ENCODE measurements at regions not wholly inside any gene's neighbourhood (a gene's known extent, or its start where the extent isn't known, plus 50 kb on each side); places are given as distances from the start of the nearest gene placed in this dataset.

GRCh38 chr6:166014966-166015365 is 152.7 kb downstream of the TBXT start:
- POLR2A ChIA-PET = no interaction called here
- Histone ChIP-seq H3K79me2 (ENCODE audit: control insufficient read depth, insufficient read depth, low read length) (no peaks in the 10 kb centered on the region), H3K4me1 (ENCODE audit: control insufficient read depth, extremely low read depth, insufficient read depth, low read length) (no peaks in the 10 kb centered on the region), H3K27me3 (ENCODE audit: control insufficient read depth in 2 of 2, insufficient read depth in 2 of 2, low read length in 2 of 2) (no peaks in the 10 kb centered on the region), H3K27ac (ENCODE audit: insufficient read depth, low read depth, low read length) (no peak overlapping the region), H4K20me1 (replicated peaks; ENCODE audit: control insufficient read depth, extremely low read depth, insufficient read depth, low read length) (no peaks in the 10 kb centered on the region), H3K9me3 (replicated peaks; ENCODE audit: control insufficient read depth, insufficient read depth, low read length) (no peaks in the 10 kb centered on the region), H2AFZ (ENCODE audit: low read depth, low read length) (no peak overlapping the region), H3K9me1 (replicated peaks; ENCODE audit: control insufficient read depth, extremely low read depth, insufficient read depth, low read length) (no peaks in the 10 kb centered on the region), H3K36me3 (ENCODE audit: control insufficient read depth in 2 of 2, extremely low read depth in 1 of 2, insufficient read depth in 2 of 2, low read length in 2 of 2) (no peaks in the 10 kb centered on the region), H3K4me2 (ENCODE audit: insufficient read depth, low read length) (no peak overlapping the region), H3K4me3 (replicated peaks in 1 of 3; ENCODE audit: insufficient read depth in 1 of 3, low read depth in 1 of 3, low read length in 3 of 3) (no peak overlapping the region), H3K9ac (replicated peaks; ENCODE audit: extremely low read depth, insufficient read depth, low read length) (no peak overlapping the region)
- FAIRE-seq (no peak), DNase-seq (ENCODE audit: low read depth, low spot score) (no peak)
- no TSS peak for BruUV-seq (replicated peaks)
- CTCF ChIA-PET = no interaction called here
- intact Hi-C loops (cut with micrococcal nuclease) (no loop called here), dilution Hi-C loops (cut with MboI; ENCODE audit: extremely low pct_ligation_motif_present, low sequenced_read_pairs) (no loop called here)
- TF ChIP-seq FOS (IDR thresholded peaks at IDR 0.05; ENCODE audit: borderline replicate concordance, insufficient read depth, low read length) = no peak
- TF ChIP-seq GATA2 (IDR thresholded peaks at IDR 0.05; ENCODE audit: insufficient read depth, insufficient read length, low read depth, low read length) = no peak
- no peak for TF ChIP-seq EZH2 (IDR thresholded peaks at IDR 0.05; ENCODE audit: borderline replicate concordance, low read depth, low read length, severe bottlenecking)
- no peak for TF ChIP-seq MAX (IDR thresholded peaks at IDR 0.05; ENCODE audit: insufficient read depth, insufficient read length)
- TF ChIP-seq MYC (IDR thresholded peaks at IDR 0.05; ENCODE audit: low read depth, low read length) = no peak
- TF ChIP-seq JUN (IDR thresholded peaks at IDR 0.05; ENCODE audit: borderline replicate concordance, insufficient read depth, insufficient read length, low read depth) = no peak

GRCh38 chr6:166010136-166010960 is 157.3 kb downstream of the TBXT start:
- DNase-seq (ENCODE audit: low read depth, low spot score) (no peak), FAIRE-seq (no peak)
- Histone ChIP-seq H3K9ac (replicated peaks; ENCODE audit: extremely low read depth, insufficient read depth, low read length) (no peak overlapping the region), H3K79me2 (ENCODE audit: control insufficient read depth, insufficient read depth, low read length) (no peaks in the 10 kb centered on the region), H3K27me3 (ENCODE audit: control insufficient read depth in 2 of 2, insufficient read depth in 2 of 2, low read length in 2 of 2) (peaks cover 2 to 11% of the 10 kb centered on the region in 2 experiments), H3K4me1 (ENCODE audit: control insufficient read depth, extremely low read depth, insufficient read depth, low read length) (no peaks in the 10 kb centered on the region), H4K20me1 (replicated peaks; ENCODE audit: control insufficient read depth, extremely low read depth, insufficient read depth, low read length) (no peaks in the 10 kb centered on the region), H3K4me2 (ENCODE audit: insufficient read depth, low read length) (no peak overlapping the region), H3K9me3 (replicated peaks; ENCODE audit: control insufficient read depth, insufficient read depth, low read length) (no peaks in the 10 kb centered on the region), H3K9me1 (replicated peaks; ENCODE audit: control insufficient read depth, extremely low read depth, insufficient read depth, low read length) (no peaks in the 10 kb centered on the region), H3K27ac (ENCODE audit: insufficient read depth, low read depth, low read length) (no peak overlapping the region), H2AFZ (ENCODE audit: low read depth, low read length) (no peak overlapping the region), H3K4me3 (replicated peaks in 1 of 3; ENCODE audit: insufficient read depth in 1 of 3, low read depth in 1 of 3, low read length in 3 of 3) (no peak overlapping the region), H3K36me3 (ENCODE audit: control insufficient read depth in 2 of 2, extremely low read depth in 1 of 2, insufficient read depth in 2 of 2, low read length in 2 of 2) (no peaks in the 10 kb centered on the region)
- no TSS peak for BruUV-seq (replicated peaks)
- TF ChIP-seq MAX (IDR thresholded peaks at IDR 0.05; ENCODE audit: insufficient read depth, insufficient read length) = no peak
- no peak for TF ChIP-seq JUN (IDR thresholded peaks at IDR 0.05; ENCODE audit: borderline replicate concordance, insufficient read depth, insufficient read length, low read depth)
- no peak for TF ChIP-seq POLR2AphosphoS5 (IDR thresholded peaks at IDR 0.05; ENCODE audit: insufficient read depth, low read depth, low read length)
- TF ChIP-seq POLR2A (IDR thresholded peaks at IDR 0.05; ENCODE audit: low read depth, low read length) = no peak
- no peak for TF ChIP-seq EZH2 (IDR thresholded peaks at IDR 0.05; ENCODE audit: borderline replicate concordance, low read depth, low read length, severe bottlenecking)
- TF ChIP-seq MYC (IDR thresholded peaks at IDR 0.05; ENCODE audit: low read depth, low read length) = no peak
- TF ChIP-seq GATA2 (IDR thresholded peaks at IDR 0.05; ENCODE audit: insufficient read depth, insufficient read length, low read depth, low read length) = no peak
- TF ChIP-seq FOS (IDR thresholded peaks at IDR 0.05; ENCODE audit: borderline replicate concordance, insufficient read depth, low read length) = no peak
- TF ChIP-seq CTCF (IDR thresholded peaks at IDR 0.05; ENCODE audit: extremely low read depth in 1 of 2, insufficient read depth in 1 of 2, low read depth in 1 of 2, low read length in 2 of 2) = no peak
- dilution Hi-C loops (cut with MboI; ENCODE audit: extremely low pct_ligation_motif_present, low sequenced_read_pairs) = no loop called here
- intact Hi-C loops (cut with micrococcal nuclease) = no loop called here
- CTCF ChIA-PET = no interaction called here
- POLR2A ChIA-PET = no interaction called here

All from endothelial cell of umbilical vein (primary cell).